Activated B cell treated with CpG ODN at 0.5 μM for 24 hours (primary cell): ENCODE measurements at regions not wholly inside any gene's neighbourhood (a gene's known extent, or its start where the extent isn't known, plus 50 kb on each side); places are given as distances from the start of the nearest gene placed in this dataset.

Experiments
- ATAC-seq: fragments of 200-7000 bp; cut with Tn5 transposase; one replicate; pipeline ENCODE4 v1.10.0; 2021; ENCODE audit warnings: low read depth, mild to moderate bottlenecking, moderate library complexity
- CTCF ChIA-PET: fragments of 350-600 bp; sonication (Branson Sonifier 250); formaldehyde crosslinking; loops from one replicate; lab custom pipeline; 2021; ENCODE audit warnings: antibody characterized with exemption; lab: Charles Lee
- POLR2A ChIA-PET: fragments of 350-600 bp; sonication (Branson Sonifier 250); formaldehyde crosslinking; loops from one replicate; lab custom pipeline; 2021; ENCODE audit warnings: antibody characterized with exemption; lab: Charles Lee
- DNase-seq: peaks from one replicate; pipeline ENCODE4 v3.0.0; 2022
- H3K27ac Mint-ChIP-seq: one replicate; pipeline ENCODE4 v1.8.0; 2020; ENCODE audit warnings: mixed read lengths
- H3K27me3 Mint-ChIP-seq: one replicate; pipeline ENCODE4 v1.8.0; 2021; ENCODE audit warnings: mixed read lengths
- H3K36me3 Mint-ChIP-seq: one replicate; pipeline ENCODE4 v1.8.0; 2021; ENCODE audit warnings: low read depth, mixed read lengths
- H3K4me1 Mint-ChIP-seq: one replicate; pipeline ENCODE4 v1.8.0; 2021; ENCODE audit warnings: mixed read lengths
- H3K4me3 Mint-ChIP-seq: one replicate; pipeline ENCODE4 v1.8.0; 2020; ENCODE audit warnings: mild to moderate bottlenecking, mixed read lengths
- H3K9me3 Mint-ChIP-seq: one replicate; pipeline ENCODE4 v1.8.0; 2020; ENCODE audit warnings: mixed read lengths
- intact Hi-C: fragments of 100-400 bp; cut with micrococcal nuclease; formaldehyde crosslinking; loops from one replicate; pipeline ENCODE4 v1.15.1; 2024
- TF ChIP-seq, protein P1 (sequence below): fragments of 200-600 bp; IDR thresholded peaks from one replicate; pipeline ENCODE4 v1.8.0; 2022; ENCODE audit warnings: antibody characterized with exemption, mild to moderate bottlenecking

DNA sequence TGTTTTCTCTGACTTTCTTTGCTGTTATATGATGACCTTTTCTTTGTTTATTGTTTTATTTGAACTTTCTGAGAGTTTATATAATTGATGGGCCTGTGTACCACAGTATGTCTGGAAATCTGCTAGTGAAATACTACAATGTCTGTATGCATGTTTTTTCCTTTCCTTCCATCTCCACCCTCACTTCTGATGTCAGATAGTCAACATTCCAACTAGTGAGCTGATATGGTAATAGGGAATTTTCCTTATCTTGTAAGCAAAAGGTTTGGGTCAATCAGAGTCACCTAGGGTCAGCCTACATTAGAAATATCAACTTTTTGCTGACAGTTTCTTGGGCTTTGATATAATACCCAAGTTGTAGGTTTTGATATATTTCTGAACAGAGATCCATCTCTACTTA is 103.2 kb downstream of the MAT2B start:
- H3K4me1 Mint-ChIP-seq = no peaks in the 10 kb centered on the region
- intact Hi-C loops = no loop called here
- CTCF ChIA-PET = no interaction called here
- DNase-seq = no peak
- POLR2A ChIA-PET = no interaction called here
- no peaks in the 10 kb centered on the region for H3K9me3 Mint-ChIP-seq
- H3K27me3 Mint-ChIP-seq = no peaks in the 10 kb centered on the region
- H3K27ac Mint-ChIP-seq = no peak overlapping the region
- no peak for ATAC-seq
- H3K4me3 Mint-ChIP-seq = no peak overlapping the region
- no peaks in the 10 kb centered on the region for H3K36me3 Mint-ChIP-seq
- TF ChIP-seq, protein P1, sequence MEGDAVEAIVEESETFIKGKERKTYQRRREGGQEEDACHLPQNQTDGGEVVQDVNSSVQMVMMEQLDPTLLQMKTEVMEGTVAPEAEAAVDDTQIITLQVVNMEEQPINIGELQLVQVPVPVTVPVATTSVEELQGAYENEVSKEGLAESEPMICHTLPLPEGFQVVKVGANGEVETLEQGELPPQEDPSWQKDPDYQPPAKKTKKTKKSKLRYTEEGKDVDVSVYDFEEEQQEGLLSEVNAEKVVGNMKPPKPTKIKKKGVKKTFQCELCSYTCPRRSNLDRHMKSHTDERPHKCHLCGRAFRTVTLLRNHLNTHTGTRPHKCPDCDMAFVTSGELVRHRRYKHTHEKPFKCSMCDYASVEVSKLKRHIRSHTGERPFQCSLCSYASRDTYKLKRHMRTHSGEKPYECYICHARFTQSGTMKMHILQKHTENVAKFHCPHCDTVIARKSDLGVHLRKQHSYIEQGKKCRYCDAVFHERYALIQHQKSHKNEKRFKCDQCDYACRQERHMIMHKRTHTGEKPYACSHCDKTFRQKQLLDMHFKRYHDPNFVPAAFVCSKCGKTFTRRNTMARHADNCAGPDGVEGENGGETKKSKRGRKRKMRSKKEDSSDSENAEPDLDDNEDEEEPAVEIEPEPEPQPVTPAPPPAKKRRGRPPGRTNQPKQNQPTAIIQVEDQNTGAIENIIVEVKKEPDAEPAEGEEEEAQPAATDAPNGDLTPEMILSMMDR = no peak

DNA sequence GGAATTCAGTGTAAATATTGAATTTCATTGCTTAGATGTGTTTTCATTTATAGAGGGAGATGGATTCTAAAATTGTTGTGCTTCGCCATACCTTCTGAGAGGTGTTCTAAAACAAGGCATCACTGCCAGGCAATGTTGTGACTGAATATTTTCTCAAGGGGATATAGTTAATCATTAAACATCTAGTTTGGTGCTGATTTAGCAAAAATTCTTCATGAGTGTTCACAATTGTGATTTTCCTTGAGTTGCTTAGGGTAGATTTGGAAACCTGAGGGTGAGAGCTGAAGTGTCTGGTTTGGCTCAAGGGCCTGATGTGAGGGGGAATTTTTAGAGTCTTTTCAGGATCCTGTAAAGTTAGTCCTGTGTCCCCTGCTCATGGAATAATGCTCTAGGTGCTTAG is 104.5 kb downstream of the MAT2B start:
- Mint-ChIP-seq H3K4me3 (no peak overlapping the region), H3K9me3 (no peaks in the 10 kb centered on the region), H3K27me3 (peaks cover 3% of the 10 kb centered on the region), H3K27ac (no peak overlapping the region), H3K4me1 (no peaks in the 10 kb centered on the region), H3K36me3 (no peaks in the 10 kb centered on the region)
- ChIA-PET POLR2A (no interaction called here), CTCF (no interaction called here)
- intact Hi-C loops = no loop called here
- ATAC-seq (no peak), DNase-seq (no peak)
- TF ChIP-seq, protein P1 = no peak

- no peak for DNase-seq
- ChIA-PET POLR2A (no interaction called here), CTCF (no interaction called here)
- Mint-ChIP-seq H3K36me3 (no peaks in the 10 kb centered on the region), H3K4me3 (no peak overlapping the region), H3K27ac (no peak overlapping the region), H3K27me3 (peaks cover 3% of the 10 kb centered on the region), H3K4me1 (no peaks in the 10 kb centered on the region), H3K9me3 (no peaks in the 10 kb centered on the region)
- intact Hi-C loops = no loop called here
- TF ChIP-seq, protein P1 = no peak
- ATAC-seq = no peak
Measured at GRCh38 chr5:163612358-163613149, 107.1 kb downstream of the MAT2B start.

- Mint-ChIP-seq H3K9me3 (no peaks in the 10 kb centered on the region), H3K27me3 (peaks cover 3% of the 10 kb centered on the region), H3K36me3 (no peaks in the 10 kb centered on the region), H3K4me3 (no peak overlapping the region), H3K4me1 (no peaks in the 10 kb centered on the region), H3K27ac (no peak overlapping the region)
- ChIA-PET POLR2A (no interaction called here), CTCF (no interaction called here)
- TF ChIP-seq, protein P1 = no peak
- intact Hi-C loops = no loop called here
- DNase-seq (no peak), ATAC-seq (no peak)
Measured at GRCh38 chr5:163613150-163613442, 107.7 kb downstream of the MAT2B start.

- CTCF ChIA-PET = no interaction called here
- intact Hi-C loops = no loop called here
- Mint-ChIP-seq H3K4me3 (no peak overlapping the region), H3K9me3 (no peaks in the 10 kb centered on the region), H3K27ac (no peak overlapping the region), H3K36me3 (no peaks in the 10 kb centered on the region), H3K27me3 (peaks cover 3% of the 10 kb centered on the region), H3K4me1 (no peaks in the 10 kb centered on the region)
- TF ChIP-seq, protein P1 = no peak
- no peak for DNase-seq
- ATAC-seq = no peak
- POLR2A ChIA-PET = no interaction called here
Measured at GRCh38 chr5:163614787-163615186, 109.4 kb downstream of the MAT2B start.
